AG09309 (cell line): ENCODE measurements at regions not wholly inside any gene's neighbourhood (a gene's known extent, or its start where the extent isn't known, plus 50 kb on each side); places are given as distances from the start of the nearest gene placed in this dataset.

Source experiments
- DNase-seq: peaks from one replicate; pipeline ENCODE4 v3.0.0-alpha.2; 2010; ENCODE audit warnings: low read depth
- H3K4me3 ChIP-seq: 2 replicates; pipeline ENCODE4 v1.5.1; 2011; ENCODE audit warnings: mild to moderate bottlenecking, low read depth, low read length, moderate library complexity; ENCODE audit not compliant: control insufficient read depth
- CTCF ChIP-seq: IDR thresholded peaks from 2 replicates; pipeline ENCODE4 v1.5.1; 2011; ENCODE audit warnings: mild to moderate bottlenecking, low read depth, low read length, inconsistent platforms; ENCODE audit not compliant: insufficient read depth, control insufficient read depth; ENCODE audit errors: missing control alignments

DNA sequence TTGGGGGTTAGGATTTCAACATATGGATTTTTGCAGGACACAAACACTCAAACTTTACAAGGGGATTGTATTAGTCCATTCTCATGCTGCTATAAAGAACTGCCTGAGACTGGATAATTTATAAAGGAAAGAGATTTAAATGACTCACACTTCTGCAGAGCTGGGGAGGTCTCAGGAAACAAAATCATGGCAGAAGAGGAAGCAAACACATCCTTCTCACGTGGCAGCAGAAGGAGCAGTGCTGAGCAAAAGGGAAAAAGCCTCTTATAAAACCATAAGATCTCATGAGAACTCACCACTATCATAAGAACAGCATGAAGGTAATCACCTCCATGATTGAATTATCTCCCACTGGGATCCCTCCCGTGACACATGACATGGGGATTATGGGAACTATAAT is 1183.1 kb downstream of the ZPLD1 start:
- no peak overlapping the region for H3K4me3 ChIP-seq
- no peak for TF ChIP-seq CTCF
- DNase-seq = no peak

GRCh38 chr3:103624271-103624670 is 1189.5 kb downstream of the ZPLD1 start:
- no peak for DNase-seq
- TF ChIP-seq CTCF = no peak
- no peak overlapping the region for H3K4me3 ChIP-seq

- no peak for DNase-seq
- H3K4me3 ChIP-seq = no peak overlapping the region
- TF ChIP-seq CTCF = no peak
These were observed 1194.6 kb downstream of the ZPLD1 start for GRCh38 chr3:103629391-103629790.

DNA sequence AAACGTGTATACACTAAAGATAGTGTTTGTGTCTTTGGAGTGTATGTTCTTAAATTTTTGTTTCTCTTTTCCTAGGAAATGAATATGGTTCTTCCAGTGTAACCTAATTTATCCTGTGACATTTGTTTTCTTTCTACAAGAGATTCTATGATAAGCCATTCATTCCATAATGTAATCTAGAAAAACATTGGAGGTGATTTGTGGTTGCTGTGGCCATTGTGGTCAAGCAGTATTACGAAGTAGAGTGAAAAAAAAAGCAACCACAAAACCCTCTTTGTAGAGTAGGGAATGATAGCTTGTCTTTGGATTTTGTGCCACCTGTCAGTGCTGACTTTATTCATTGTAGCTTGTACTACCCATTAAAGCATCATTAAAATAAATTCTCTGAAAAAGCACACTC is 1209.6 kb downstream of the ZPLD1 start:
- no peak overlapping the region for H3K4me3 ChIP-seq
- no peak for TF ChIP-seq CTCF
- DNase-seq = no peak

DNA sequence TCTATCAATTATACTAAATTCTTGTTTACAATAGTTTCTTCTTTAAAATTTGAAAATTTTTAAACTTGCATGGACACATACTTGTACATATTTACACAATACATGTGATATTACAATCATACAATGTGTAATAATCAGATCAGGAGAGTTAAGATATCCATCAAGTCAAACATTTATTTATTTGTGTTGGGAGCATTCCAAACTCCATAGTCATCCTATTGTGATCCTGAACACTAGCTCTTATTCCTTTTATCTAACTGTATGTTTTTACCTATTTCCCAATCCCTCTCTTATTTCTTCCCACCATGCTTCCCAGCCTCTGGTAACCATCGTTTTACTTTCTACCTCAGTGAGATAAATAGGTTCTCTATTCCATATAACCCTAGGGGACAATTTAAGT is 1219.2 kb downstream of the ZPLD1 start:
- no peak overlapping the region for H3K4me3 ChIP-seq
- TF ChIP-seq CTCF = no peak
- DNase-seq = no peak

GRCh38 chr3:103657756-103658155 is 1222.9 kb downstream of the ZPLD1 start:
- no peak for TF ChIP-seq CTCF
- no peak for DNase-seq
- no peak overlapping the region for H3K4me3 ChIP-seq

- no peak overlapping the region for H3K4me3 ChIP-seq
- DNase-seq = no peak
- TF ChIP-seq CTCF = no peak
These were observed 1226.0 kb downstream of the ZPLD1 start for GRCh38 chr3:103660810-103661209.
